GM18519 (cell line): ENCODE measurements at regions not wholly inside any gene's neighbourhood (a gene's known extent, or its start where the extent isn't known, plus 50 kb on each side); places are given as distances from the start of the nearest gene placed in this dataset.
A peak's percentile ranks its signal among the peaks of the same experiment; 100 is the strongest.

Source experiments
- ATAC-seq: cut with Tn5 transposase; IDR thresholded peaks from one replicate; pipeline ENCODE4 v1.9.1; 2021; ENCODE audit warnings: mild to moderate bottlenecking, moderate library complexity; ENCODE audit not compliant: unreplicated experiment, low FRiP score

GRCh38 chr15:47824147-47824546 is 106.8 kb downstream of the SEMA6D start:
- ATAC-seq, result peak; percentile 51

- no peak for ATAC-seq
Measured at GRCh38 chr15:47829667-47830066, 112.4 kb downstream of the SEMA6D start.

GRCh38 chr15:47834093-47834492 is 116.8 kb downstream of the SEMA6D start:
- ATAC-seq, result no peak

DNA sequence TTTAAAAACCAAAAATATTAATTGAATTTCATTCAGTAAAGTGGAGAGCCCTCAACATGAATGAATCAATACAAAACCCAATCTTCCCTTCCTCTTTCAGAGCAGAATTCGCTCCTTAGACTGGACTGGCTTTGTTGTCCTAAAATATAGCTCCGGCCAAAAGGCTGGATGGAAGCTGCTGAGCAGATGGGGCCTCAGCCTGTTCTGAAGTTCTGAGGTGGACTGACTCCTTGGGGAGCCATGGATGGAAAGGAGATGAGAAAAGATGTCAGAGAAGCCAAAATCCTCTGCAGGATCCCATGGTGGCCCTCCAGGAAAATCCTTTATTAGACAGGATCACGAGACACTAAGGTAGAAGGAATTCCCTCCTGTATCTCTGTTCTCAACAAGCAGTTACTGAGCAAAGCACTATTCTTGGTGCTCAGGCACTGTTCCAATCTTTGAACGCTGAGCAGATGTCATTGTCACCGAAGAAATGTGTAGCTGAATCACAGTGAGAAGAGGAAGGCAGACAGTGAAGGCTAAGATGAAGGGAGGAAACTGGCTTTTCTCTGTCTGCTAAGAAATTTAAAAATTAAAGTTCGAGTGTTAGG is 122.0 kb downstream of the SEMA6D start:
- no peak for ATAC-seq

GRCh38 chr15:47843124-47843663 is 125.9 kb downstream of the SEMA6D start:
- ATAC-seq, result no peak

DNA sequence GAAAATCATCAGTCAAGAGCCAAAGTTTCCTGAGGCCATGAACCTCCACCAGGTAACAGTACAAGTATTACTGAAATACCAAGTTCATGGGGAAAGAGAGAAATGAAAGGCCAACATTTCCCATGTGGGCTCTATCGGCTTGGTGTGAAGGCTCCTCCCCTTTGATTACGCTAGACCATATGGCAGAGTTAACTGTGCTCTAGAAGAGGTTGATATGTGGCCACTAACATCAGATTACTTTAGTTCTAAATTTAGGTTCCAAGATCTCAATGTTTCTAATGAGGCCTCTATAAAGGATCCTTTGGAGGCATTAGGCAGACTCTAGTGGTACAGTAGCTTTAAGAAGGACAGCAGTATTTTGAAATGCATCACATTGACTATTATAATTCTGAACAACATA is 127.1 kb downstream of the SEMA6D start:
- no peak for ATAC-seq

GRCh38 chr15:47846128-47846868 is 129.0 kb downstream of the SEMA6D start:
- ATAC-seq, result no peak

GRCh38 chr15:47846876-47847275 is 129.6 kb downstream of the SEMA6D start:
- no peak for ATAC-seq

GRCh38 chr15:47856071-47856470 is 138.8 kb downstream of the SEMA6D start:
- ATAC-seq, result no peak

DNA sequence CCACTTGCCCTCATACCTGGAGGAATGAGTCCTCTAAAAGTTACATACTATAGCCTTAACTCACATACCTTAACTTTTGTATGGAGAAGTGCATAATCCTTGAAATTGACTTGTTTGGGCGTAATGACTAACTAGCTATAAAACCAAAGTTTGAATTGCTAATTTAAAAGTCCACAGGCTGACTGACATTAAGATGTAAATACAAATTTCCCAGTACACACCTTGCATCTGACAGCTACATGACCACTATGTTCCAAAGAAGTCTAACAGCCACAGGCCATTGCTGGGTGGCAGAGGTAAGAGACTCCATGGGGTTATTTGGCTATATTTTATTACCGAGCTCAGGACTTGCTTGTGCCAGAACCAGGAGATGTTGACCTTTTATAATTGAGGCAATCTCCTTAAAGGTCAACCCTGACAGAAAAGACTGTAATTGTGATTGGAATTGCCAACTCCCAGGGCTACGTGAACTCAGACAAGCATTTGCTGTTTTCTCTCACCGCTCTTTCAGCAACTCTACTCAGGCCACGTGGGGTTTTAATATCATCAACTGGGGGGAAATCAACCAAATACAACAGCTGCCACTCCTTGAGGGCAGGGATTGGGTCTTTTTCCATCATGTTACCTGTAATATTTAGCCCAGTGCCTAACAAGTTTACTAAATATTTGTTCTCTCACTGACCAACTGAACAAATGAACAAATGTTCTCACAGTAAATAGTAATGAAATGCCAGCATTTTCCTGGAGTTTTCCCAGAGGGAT is 139.9 kb downstream of the SEMA6D start:
- no peak for ATAC-seq

DNA sequence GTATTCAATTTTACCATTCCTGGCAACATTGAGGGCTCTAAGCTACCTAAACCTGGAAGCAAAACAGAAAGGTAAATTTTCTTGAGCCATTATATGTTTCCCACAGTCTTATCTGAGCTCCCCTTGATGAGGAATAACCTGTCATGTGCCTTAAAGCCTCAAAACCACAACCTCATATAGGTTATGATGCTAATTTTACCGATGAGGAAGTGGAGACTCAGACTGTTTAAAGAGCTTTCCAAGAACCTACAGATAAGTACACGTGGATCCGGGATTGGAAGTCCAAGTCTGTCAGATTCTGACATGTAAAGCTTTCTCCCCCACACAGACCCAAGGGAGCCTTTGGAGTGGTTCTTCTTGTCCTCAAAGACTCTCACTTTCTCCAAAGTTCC is 140.5 kb downstream of the SEMA6D start:
- peak; percentile 44 for ATAC-seq

- ATAC-seq, result no peak
Measured at GRCh38 chr15:47861111-47861903, 144.0 kb downstream of the SEMA6D start.

DNA sequence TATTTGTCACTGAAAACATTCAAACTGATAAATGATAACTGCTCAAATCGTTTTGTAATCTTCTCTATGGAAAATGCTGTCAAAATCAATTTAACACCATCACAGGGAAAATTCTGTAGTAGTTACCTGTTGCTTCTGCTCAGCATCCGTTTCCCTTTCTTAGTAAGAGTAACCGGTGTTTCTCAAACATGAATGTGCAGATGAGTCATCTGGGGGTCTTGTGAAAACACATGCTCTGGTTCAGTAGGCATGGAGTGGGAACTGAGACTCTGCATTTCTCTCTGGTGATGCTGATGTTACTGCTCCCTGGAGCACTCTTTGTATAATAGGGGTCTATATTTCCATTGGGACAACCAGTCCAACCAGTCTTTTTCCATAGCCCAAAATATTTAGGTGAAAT is 145.1 kb downstream of the SEMA6D start:
- peak; percentile 90 for ATAC-seq

- ATAC-seq, result no peak
Measured at GRCh38 chr15:47866446-47866845, 149.1 kb downstream of the SEMA6D start.

DNA sequence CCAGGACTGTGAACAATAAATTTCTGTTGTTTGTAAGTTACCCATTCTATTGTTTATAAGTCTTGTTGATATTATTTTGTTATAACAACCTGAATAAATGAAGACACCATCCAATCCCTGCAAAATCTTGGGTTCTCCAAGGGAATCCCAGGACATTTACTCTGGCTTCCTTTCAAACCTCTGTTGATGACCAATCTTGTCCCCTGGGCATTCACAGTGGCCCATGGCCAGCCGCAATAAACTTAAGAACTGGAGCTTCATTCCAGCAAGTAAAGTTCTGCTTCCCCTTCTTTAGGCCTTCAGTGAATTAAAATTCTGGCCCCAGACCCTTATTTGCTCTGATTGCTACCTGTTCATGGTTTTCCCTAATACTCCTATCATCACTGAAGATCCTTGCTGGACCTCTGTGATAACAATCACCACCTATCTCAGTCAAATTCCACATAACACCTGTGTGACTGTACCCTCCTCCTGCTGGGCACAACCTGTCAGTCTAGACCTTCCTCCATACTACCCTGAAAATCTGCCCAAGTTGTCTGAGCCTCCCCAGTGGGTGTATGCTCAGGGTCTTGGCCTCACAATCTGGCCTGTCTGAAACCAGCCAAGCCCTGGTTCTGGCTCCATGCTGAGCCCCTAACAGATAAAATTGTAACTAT is 153.1 kb downstream of the SEMA6D start:
- no peak for ATAC-seq

GRCh38 chr15:47870956-47871625 is 153.8 kb downstream of the SEMA6D start:
- no peak for ATAC-seq

GRCh38 chr15:47872208-47872607 is 154.9 kb downstream of the SEMA6D start:
- ATAC-seq, result no peak

DNA sequence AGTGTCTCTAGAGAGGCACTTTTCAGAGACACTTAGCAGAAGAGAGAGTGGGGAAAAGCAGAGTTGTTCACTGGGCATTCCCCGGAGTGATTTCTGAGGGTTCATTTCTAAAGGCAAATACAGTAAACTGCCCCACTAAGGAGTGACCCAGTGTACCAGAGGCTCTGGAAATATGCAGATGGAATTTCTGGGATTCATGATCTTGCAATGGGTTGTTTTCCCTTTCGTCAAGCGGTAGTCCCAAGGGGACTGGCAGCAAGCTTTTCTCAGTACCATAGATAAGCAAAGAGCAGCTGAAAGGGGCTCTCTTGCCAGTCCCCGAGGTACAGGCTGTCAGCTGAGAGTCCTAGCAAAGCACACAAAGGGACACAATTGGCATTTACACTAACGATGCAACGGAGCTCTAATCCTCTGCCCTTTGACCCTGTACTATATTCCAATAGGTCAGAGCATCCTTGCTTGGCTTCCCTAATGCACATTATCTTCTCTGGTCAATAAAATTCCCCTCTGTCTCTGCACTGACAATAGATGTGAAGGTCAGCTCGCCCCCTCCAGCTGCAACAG is 155.6 kb downstream of the SEMA6D start:
- ATAC-seq, result no peak

DNA sequence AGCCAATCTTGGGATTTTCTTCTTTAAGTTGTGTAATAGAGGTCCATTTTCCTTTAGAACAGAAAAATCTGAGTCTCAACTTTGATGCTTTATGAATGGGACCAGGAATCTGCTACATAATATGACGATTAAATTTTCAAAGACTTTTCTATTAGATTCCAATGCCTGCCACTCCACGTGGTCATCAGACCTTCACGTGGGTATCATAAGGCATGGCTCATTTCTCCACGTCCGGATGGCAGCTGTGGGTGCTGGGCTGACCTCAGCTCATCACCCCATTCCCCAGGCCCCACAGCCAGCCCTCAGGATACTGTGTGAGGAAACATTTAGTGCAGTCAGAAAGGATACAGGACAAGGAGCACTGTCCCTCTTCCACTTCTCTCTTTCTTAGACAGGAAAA is 159.7 kb downstream of the SEMA6D start:
- no peak for ATAC-seq
